Erythroblast (primary cell): ENCODE measurements at regions not wholly inside any gene's neighbourhood (a gene's known extent, or its start where the extent isn't known, plus 50 kb on each side); places are given as distances from the start of the nearest gene placed in this dataset.

Experiments
- GATA1 ChIP-seq: IDR thresholded peaks from 2 replicates; pipeline ENCODE4 v1.6.1; 2011; ENCODE audit warnings: low read depth, mild to moderate bottlenecking, control low read depth, low read length, moderate library complexity
- POLR2A ChIP-seq: IDR thresholded peaks from 2 replicates; pipeline ENCODE4 v1.6.1; 2011; ENCODE audit warnings: mild to moderate bottlenecking, low read length

DNA sequence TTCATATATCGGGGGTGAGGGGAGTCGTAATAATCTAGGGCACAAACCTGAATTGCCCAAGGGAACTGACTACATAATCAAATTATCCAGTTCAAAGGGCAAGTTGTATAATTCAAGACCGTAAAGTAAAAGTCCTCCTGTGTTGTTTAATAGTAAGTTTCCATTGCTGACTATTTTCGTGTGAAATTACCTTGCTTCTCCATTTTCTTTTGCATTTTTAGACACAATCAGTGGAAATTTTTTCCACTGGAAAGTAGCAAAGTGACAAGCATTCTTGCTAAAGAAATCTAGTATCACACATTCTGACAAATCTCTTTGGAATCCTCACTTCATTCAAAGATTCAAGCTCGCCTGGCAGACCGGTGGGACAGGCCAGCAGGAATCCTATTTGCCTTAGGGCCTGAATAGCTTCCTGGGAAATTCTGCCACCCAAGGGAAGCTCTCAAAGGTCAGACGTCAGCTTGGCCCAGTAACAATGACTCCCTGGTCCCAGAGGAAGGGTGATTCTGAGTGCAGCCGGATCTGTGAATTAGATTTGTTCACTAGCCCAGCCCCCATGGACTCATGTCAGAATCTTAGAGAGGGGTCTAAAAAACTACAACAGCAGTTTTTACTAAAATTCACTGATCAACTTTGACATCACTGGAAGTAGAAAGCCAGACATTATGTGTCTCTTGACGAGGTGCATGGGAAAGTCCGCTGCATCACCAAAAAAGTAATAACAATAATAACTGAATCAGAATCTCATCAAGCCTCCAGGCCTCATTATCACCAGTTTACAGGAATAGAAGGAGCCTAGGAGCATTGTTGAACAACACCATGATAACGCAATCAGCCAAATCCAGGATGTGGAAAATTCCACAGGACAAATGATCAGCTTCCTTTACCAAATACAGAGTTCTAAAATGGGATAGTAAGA is 161.0 kb downstream of the SKIDA1 start:
- TF ChIP-seq POLR2A (no peak), GATA1 (no peak)
